HepG2 (cell line): ENCODE measurements at regions not wholly inside any gene's neighbourhood (a gene's known extent, or its start where the extent isn't known, plus 50 kb on each side); places are given as distances from the start of the nearest gene placed in this dataset.

Experiments
- ATAC-seq: fragments of 200-7000 bp; cut with Tn5 transposase; 3 replicates; pipeline ENCODE4 v1.9.1; 2020; ENCODE audit warnings: mild to moderate bottlenecking, moderate library complexity
- BruUV-seq: library from RNA; stranded (reverse); fragments of 400-500 nt; replicated peaks from 2 replicates; lab custom pipeline; 2021; lab: Mats Ljungman, UMichigan
- CTCF ChIA-PET: fragments of 300-600 bp; formaldehyde crosslinking; extraction: SDS; loops from one replicate; lab custom pipeline; 2021; ENCODE audit warnings: low total read pairs, inconsistent platforms, low intra/inter-chr PET ratio; lab: Yijun Ruan, JAX
- POLR2A ChIA-PET: fragments of 350-600 bp; sonication (Branson Sonifier 250); formaldehyde crosslinking; loops from one replicate; lab custom pipeline; 2020; ENCODE audit warnings: antibody characterized with exemption, inconsistent platforms; lab: Yijun Ruan, JAX
- DNase-seq: peaks from one replicate; pipeline ENCODE4 v3.0.0-alpha.2; 2015; ENCODE audit warnings: low spot score
- FAIRE-seq: peaks from 3 replicates; lab custom pipeline; 2011; peaks lifted over from hg19 to GRCh38; lab: Jason Lieb, UNC
- H2AFZ ChIP-seq: one replicate; pipeline ENCODE4 v1.6.1; 2011; ENCODE audit warnings: low read length, inconsistent platforms
- H3K27ac ChIP-seq: fragments of 300-600 bp; 3 replicates; pipeline ENCODE4 v1.8.0; 2011; ENCODE audit warnings: mixed run types, mild to moderate bottlenecking, mixed read lengths, low read length, inconsistent platforms; ENCODE audit not compliant: insufficient read depth; ENCODE audit errors: extremely low read length
- H3K27me3 ChIP-seq, 2 experiments: fragments of 200-600 bp in 1 of 2; 2 replicates in 1 of 2; 3 replicates in 1 of 2; pipeline versions ENCODE4 v1.6.0 to v1.8.0; 2011; ENCODE audit warnings: low read length in 2 of 2, mild to moderate bottlenecking in 2 of 2, moderate library complexity in 2 of 2, inconsistent platforms in 1 of 2; ENCODE audit not compliant: insufficient read depth in 2 of 2, control insufficient read depth in 1 of 2
- H3K36me3 ChIP-seq, 2 experiments: fragments of 200-600 bp in 1 of 2; replicated peaks in 1 of 2; 2 replicates in 1 of 2; 3 replicates in 1 of 2; pipeline versions ENCODE4 v1.5.1 to v1.8.0; 2011; ENCODE audit warnings: low read length in 2 of 2, inconsistent platforms in 1 of 2; ENCODE audit not compliant: insufficient read depth in 2 of 2, control insufficient read depth in 1 of 2
- H3K4me1 ChIP-seq: 2 replicates; pipeline ENCODE4 v1.5.1; 2012; ENCODE audit warnings: low read length, inconsistent platforms; ENCODE audit not compliant: insufficient read depth
- H3K4me2 ChIP-seq: 2 replicates; pipeline ENCODE4 v1.6.0; 2011; ENCODE audit warnings: low read depth, low read length, inconsistent platforms
- H3K4me3 ChIP-seq, 3 experiments: fragments of 200-600 bp in 1 of 3; sonication (generic), shearing (Covaris generic) in 1 of 3; replicated peaks in 1 of 3; 2 replicates each; pipeline ENCODE4 v1.5.1; 2011 to 2016; ENCODE audit warnings: low read length in 3 of 3, inconsistent platforms in 2 of 3, low read depth in 2 of 3, mild to moderate bottlenecking in 2 of 3, control low read depth in 1 of 3, mixed read lengths in 1 of 3; ENCODE audit not compliant: insufficient read depth in 1 of 3
- H3K79me2 ChIP-seq: one replicate; pipeline ENCODE4 v1.6.1; 2011; ENCODE audit warnings: low read length, inconsistent platforms; ENCODE audit not compliant: insufficient read depth
- H3K9ac ChIP-seq: 2 replicates; pipeline ENCODE4 v1.6.0; 2011; ENCODE audit warnings: mild to moderate bottlenecking, low read depth, low read length, inconsistent platforms; ENCODE audit not compliant: insufficient read depth
- H3K9me3 ChIP-seq: 2 replicates; pipeline ENCODE4 v1.5.1; 2012; ENCODE audit warnings: mild to moderate bottlenecking, low read length
- H4K20me1 ChIP-seq: 2 replicates; pipeline ENCODE4 v1.6.0; 2011; ENCODE audit warnings: inconsistent platforms, mild to moderate bottlenecking, low read length, moderate library complexity; ENCODE audit not compliant: insufficient read depth
- BHLHE40 ChIP-seq: IDR thresholded peaks from 2 replicates; pipeline ENCODE4 v1.6.1; 2011; ENCODE audit warnings: low read length, improper control_type of control experiment
- CBFB ChIP-seq: sonication (generic); formaldehyde crosslinking; IDR thresholded peaks from 2 replicates; pipeline ENCODE4 v1.4.0; 2020; ENCODE audit warnings: missing genetic modification reagents
- HIVEP1 ChIP-seq: sonication (generic); formaldehyde crosslinking; IDR thresholded peaks from 2 replicates; pipeline ENCODE4 v1.4.0; 2020; ENCODE audit warnings: mild to moderate bottlenecking, missing genetic modification reagents
- HMG20A ChIP-seq: IDR thresholded peaks from 2 replicates; pipeline ENCODE4 v1.6.1; 2016; ENCODE audit warnings: borderline replicate concordance
- MIER3 ChIP-seq: IDR thresholded peaks from 2 replicates; pipeline ENCODE4 v1.6.1; 2016; ENCODE audit warnings: missing compliant biosample characterization, borderline replicate concordance
- MZF1 ChIP-seq: sonication (generic); formaldehyde crosslinking; IDR thresholded peaks from 2 replicates; pipeline ENCODE4 v1.8.1; 2023; ENCODE audit warnings: mild to moderate bottlenecking, missing genetic modification reagents, borderline replicate concordance
- PHF8 ChIP-seq: sonication (generic); formaldehyde crosslinking; IDR thresholded peaks from 2 replicates; pipeline ENCODE4 v1.5.0; 2020; ENCODE audit warnings: missing genetic modification reagents
- RFXAP ChIP-seq: sonication (generic); formaldehyde crosslinking; IDR thresholded peaks from 2 replicates; pipeline ENCODE4 v1.4.0; 2020; ENCODE audit warnings: missing genetic modification reagents, borderline replicate concordance
- SP140L ChIP-seq: sonication (generic); formaldehyde crosslinking; IDR thresholded peaks from 2 replicates; pipeline ENCODE4 v1.4.0; 2020; ENCODE audit warnings: missing genetic modification reagents, borderline replicate concordance
- SP4 ChIP-seq: sonication (generic); formaldehyde crosslinking; IDR thresholded peaks from 2 replicates; pipeline ENCODE4 v1.8.1; 2023; ENCODE audit warnings: mild to moderate bottlenecking, missing genetic modification reagents
- TARDBP ChIP-seq: sonication (generic); formaldehyde crosslinking; IDR thresholded peaks from 2 replicates; pipeline ENCODE4 v1.8.0; 2022; ENCODE audit warnings: mild to moderate bottlenecking, missing genetic modification reagents
- TCF12 ChIP-seq, 2 experiments: fragments of 450-650 bp in 1 of 2; sonication (generic) in 1 of 2; formaldehyde crosslinking in 1 of 2; IDR thresholded peaks; 2 replicates each; pipeline versions ENCODE4 v1.6.1 to v1.8.0; 2017 to 2022; ENCODE audit warnings: antibody characterized with exemption in 1 of 2, mild to moderate bottlenecking in 1 of 2, missing genetic modification reagents in 1 of 2, moderate library complexity in 1 of 2
- ZBTB20 ChIP-seq: sonication (generic); formaldehyde crosslinking; IDR thresholded peaks from 2 replicates; pipeline ENCODE4 v1.8.1; 2023; ENCODE audit warnings: missing genetic modification reagents, low read depth, mild to moderate bottlenecking, borderline replicate concordance
- ZFX ChIP-seq: sonication (generic); formaldehyde crosslinking; IDR thresholded peaks from 2 replicates; pipeline ENCODE4 v1.4.0; 2020; ENCODE audit warnings: mild to moderate bottlenecking, low read depth, missing genetic modification reagents, moderate library complexity
- ZNF121 ChIP-seq: sonication (generic); formaldehyde crosslinking; IDR thresholded peaks from 2 replicates; pipeline ENCODE4 v1.5.0; 2020; ENCODE audit warnings: mild to moderate bottlenecking, missing genetic modification reagents
- ZNF143 ChIP-seq: sonication (generic); formaldehyde crosslinking; IDR thresholded peaks from 2 replicates; pipeline ENCODE4 v1.4.0; 2020; ENCODE audit warnings: missing genetic modification reagents
- ZNF205 ChIP-seq: IDR thresholded peaks from 2 replicates; pipeline ENCODE4 v1.6.1; 2018; ENCODE audit warnings: missing biosample characterization, missing genetic modification reagents
- ZNF7 ChIP-seq: IDR thresholded peaks from 2 replicates; pipeline ENCODE4 v1.6.1; 2016; ENCODE audit warnings: missing biosample characterization, missing genetic modification reagents
- ZNF776 ChIP-seq: sonication (generic); formaldehyde crosslinking; IDR thresholded peaks from 2 replicates; pipeline ENCODE4 v1.4.0; 2020; ENCODE audit warnings: mild to moderate bottlenecking, missing genetic modification reagents
- WGBS: methylation state at CpG from one replicate; pipeline ENCODE4 v1.1.6; 2017; ENCODE audit warnings: low lambda C conversion rate; 5-methylcytosine and 5-hydroxymethylcytosine counted together
- in situ Hi-C: cut with HindIII; loops from 2 replicates; pipeline ENCODE4 v1.10.0; 2017; ENCODE audit warnings: low pct_unique_long_range_greater_than_20kb; ENCODE audit not compliant: extremely low pct_ligation_motif_present
- intact Hi-C: fragments of 100-400 bp; cut with micrococcal nuclease; formaldehyde crosslinking; loops from one replicate; pipeline ENCODE4 v1.10.0; 2022; ENCODE audit not compliant: unreplicated experiment
- TF ChIP-seq, protein P1 (sequence below), 2 experiments: sonication (generic) in 1 of 2; formaldehyde crosslinking in 1 of 2; IDR thresholded peaks; 2 replicates each; pipeline versions ENCODE4 v1.4.0 to v1.6.1; 2018 to 2020; ENCODE audit warnings: missing genetic modification reagents in 2 of 2, borderline replicate concordance in 1 of 2, low read depth in 1 of 2, mild to moderate bottlenecking in 1 of 2, missing biosample characterization in 1 of 2
- TF ChIP-seq, protein P2 (sequence below): sonication (generic); formaldehyde crosslinking; IDR thresholded peaks from 2 replicates; pipeline ENCODE4 v1.4.0; 2020; ENCODE audit warnings: missing genetic modification reagents, mild to moderate bottlenecking, borderline replicate concordance

DNA sequence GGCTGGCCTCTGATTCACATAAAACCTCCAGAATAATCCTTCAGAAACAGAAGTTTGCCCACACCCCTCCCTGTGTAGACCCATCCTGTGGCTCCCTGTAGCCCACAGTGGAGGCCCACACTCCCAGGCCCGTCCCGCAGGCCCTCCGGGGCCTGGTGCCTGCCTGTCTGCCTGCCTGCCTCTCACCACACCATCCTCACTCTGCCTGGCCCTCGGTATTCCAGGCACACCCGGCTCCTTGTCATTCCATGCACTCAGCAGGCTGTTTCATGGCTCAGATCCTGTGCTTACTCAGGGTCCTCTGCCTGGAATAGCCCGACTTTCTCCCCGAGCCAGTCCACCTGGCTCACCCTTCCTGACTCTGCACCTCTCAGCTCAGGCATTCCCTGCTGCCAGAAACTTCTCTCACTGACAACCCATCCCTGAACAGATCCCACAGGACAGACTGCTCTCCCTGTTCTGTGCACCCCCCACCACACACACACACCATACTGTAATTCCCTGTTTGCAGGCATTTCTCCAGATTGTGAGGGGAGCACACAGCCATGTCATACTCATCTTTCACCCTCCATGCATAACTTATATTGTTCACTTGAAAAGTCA lies 498.0 kb upstream of the ZMIZ1 start (continued):
- no peak for TF ChIP-seq ZBTB20 (CRISPR knock-in tag)
- TF ChIP-seq MIER3 (CRISPR knock-in tag) = no peak
- TF ChIP-seq MZF1 (CRISPR knock-in tag) = no peak
- no peak for TF ChIP-seq TARDBP (CRISPR knock-in tag)
- TF ChIP-seq, all 625 proteins: peak for 0

DNA sequence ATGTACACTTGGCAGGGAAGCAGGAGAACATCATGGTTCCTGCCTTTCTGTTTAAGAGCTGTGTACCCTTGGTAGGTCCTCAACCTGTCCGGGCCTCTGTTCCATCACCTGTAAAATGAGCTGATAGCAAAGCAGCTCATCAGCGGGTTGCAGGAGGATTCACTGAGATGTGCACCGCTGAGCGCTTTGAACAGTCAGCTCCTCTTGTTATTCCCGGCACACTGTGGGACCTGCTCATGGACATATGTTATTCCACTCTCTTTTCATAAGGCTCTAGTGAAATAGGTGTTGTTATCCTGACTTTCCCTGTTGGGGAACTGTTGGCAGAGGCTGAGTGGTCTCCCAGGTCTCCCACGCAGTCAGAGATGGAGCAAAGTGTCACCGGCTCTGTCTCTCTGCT lies 497.5 kb upstream of the ZMIZ1 start:
- no peaks in the 10 kb centered on the region for H3K9me3 ChIP-seq
- H3K36me3 ChIP-seq = no peaks in the 10 kb centered on the region
- ATAC-seq = no peak
- H3K4me2 ChIP-seq = no peak overlapping the region
- no peak overlapping the region for H2AFZ ChIP-seq
- peaks cover 2 to 46% of the 10 kb centered on the region in 2 experiments; a peak in 4 of 5 replicates for H3K27me3 ChIP-seq
- in situ Hi-C loops = no loop called here
- FAIRE-seq = no peak
- no peaks in the 10 kb centered on the region for H4K20me1 ChIP-seq
- no peak overlapping the region for H3K9ac ChIP-seq
- POLR2A ChIA-PET = no interaction called here
- no peak overlapping the region for H3K4me3 ChIP-seq
- no peak overlapping the region for H3K27ac ChIP-seq
- H3K79me2 ChIP-seq = no peaks in the 10 kb centered on the region
- H3K4me1 ChIP-seq = peaks cover 43% of the 10 kb centered on the region
- intact Hi-C loops = no loop called here
- 55% methylated on average over 5 of the region's 7 CpGs for WGBS
- CTCF ChIA-PET = no interaction called here
- no TSS peak for BruUV-seq
- no peak for DNase-seq
- TF ChIP-seq CBFB (CRISPR knock-in tag) (no peak), PHF8 (no peak), RFXAP (CRISPR knock-in tag) (no peak), ZNF143 (CRISPR knock-in tag) (no peak), ZFX (CRISPR knock-in tag) (no peak), HMG20A (no peak), SP140L (CRISPR knock-in tag) (no peak), ZNF121 (no peak), ZNF205 (no peak), ZNF7 (CRISPR knock-in tag) (no peak), ZNF776 (CRISPR knock-in tag) (no peak), HIVEP1 (no peak), TCF12 (IDR thresholded peaks at IDR 0.05) (no peak), TCF12 (CRISPR knock-in tag; IDR thresholded peaks at IDR 0.05) (no peak), BHLHE40 (no peak), SP4 (CRISPR knock-in tag) (no peak)
- TF ChIP-seq, protein P1, sequence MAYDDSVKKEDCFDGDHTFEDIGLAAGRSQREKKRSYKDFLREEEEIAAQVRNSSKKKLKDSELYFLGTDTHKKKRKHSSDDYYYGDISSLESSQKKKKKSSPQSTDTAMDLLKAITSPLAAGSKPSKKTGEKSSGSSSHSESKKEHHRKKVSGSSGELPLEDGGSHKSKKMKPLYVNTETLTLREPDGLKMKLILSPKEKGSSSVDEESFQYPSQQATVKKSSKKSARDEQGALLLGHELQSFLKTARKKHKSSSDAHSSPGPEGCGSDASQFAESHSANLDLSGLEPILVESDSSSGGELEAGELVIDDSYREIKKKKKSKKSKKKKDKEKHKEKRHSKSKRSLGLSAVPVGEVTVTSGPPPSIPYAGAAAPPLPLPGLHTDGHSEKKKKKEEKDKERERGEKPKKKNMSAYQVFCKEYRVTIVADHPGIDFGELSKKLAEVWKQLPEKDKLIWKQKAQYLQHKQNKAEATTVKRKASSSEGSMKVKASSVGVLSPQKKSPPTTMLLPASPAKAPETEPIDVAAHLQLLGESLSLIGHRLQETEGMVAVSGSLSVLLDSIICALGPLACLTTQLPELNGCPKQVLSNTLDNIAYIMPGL (CRISPR knock-in tag; IDR thresholded peaks at IDR 0.05; ENCODE audit: borderline replicate concordance in 1 of 2, low read depth in 1 of 2) = no peak
- TF ChIP-seq, protein P2, sequence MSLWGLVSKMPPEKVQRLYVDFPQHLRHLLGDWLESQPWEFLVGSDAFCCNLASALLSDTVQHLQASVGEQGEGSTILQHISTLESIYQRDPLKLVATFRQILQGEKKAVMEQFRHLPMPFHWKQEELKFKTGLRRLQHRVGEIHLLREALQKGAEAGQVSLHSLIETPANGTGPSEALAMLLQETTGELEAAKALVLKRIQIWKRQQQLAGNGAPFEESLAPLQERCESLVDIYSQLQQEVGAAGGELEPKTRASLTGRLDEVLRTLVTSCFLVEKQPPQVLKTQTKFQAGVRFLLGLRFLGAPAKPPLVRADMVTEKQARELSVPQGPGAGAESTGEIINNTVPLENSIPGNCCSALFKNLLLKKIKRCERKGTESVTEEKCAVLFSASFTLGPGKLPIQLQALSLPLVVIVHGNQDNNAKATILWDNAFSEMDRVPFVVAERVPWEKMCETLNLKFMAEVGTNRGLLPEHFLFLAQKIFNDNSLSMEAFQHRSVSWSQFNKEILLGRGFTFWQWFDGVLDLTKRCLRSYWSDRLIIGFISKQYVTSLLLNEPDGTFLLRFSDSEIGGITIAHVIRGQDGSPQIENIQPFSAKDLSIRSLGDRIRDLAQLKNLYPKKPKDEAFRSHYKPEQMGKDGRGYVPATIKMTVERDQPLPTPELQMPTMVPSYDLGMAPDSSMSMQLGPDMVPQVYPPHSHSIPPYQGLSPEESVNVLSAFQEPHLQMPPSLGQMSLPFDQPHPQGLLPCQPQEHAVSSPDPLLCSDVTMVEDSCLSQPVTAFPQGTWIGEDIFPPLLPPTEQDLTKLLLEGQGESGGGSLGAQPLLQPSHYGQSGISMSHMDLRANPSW (CRISPR knock-in tag) = no peak
